CD4-positive, alpha-beta memory T cell (primary cell): ENCODE measurements at regions not wholly inside any gene's neighbourhood (a gene's known extent, or its start where the extent isn't known, plus 50 kb on each side); places are given as distances from the start of the nearest gene placed in this dataset.

Experiments
- CTCF ChIA-PET: fragments of 350-600 bp; sonication (Branson Sonifier 250); formaldehyde crosslinking; loops from one replicate; lab custom pipeline; 2021; ENCODE audit warnings: inconsistent platforms; ENCODE audit not compliant: partially characterized antibody; lab: Charles Lee
- POLR2A ChIA-PET: fragments of 350-600 bp; sonication (Branson Sonifier 250); formaldehyde crosslinking; loops from one replicate; lab custom pipeline; 2021; ENCODE audit not compliant: partially characterized antibody; lab: Charles Lee
- DNase-seq, 5 donors: peaks; one replicate each; pipeline versions ENCODE4 v3.0.0 to v3.0.0-alpha.2; 2020 to 2022; ENCODE audit warnings: mixed read lengths in 1 of 5
- H3K27ac ChIP-seq: one replicate; pipeline ENCODE4 v1.7.0; 2013; ENCODE audit warnings: low read depth, low read length
- H3K27me3 ChIP-seq: 2 replicates; pipeline ENCODE4 v1.7.0; 2013; ENCODE audit warnings: mild to moderate bottlenecking, low read length, moderate library complexity; ENCODE audit not compliant: insufficient read depth
- H3K36me3 ChIP-seq: 2 replicates; pipeline ENCODE4 v1.7.0; 2013; ENCODE audit warnings: mild to moderate bottlenecking, low read length, moderate library complexity; ENCODE audit not compliant: insufficient read depth
- H3K4me1 ChIP-seq: 2 replicates; pipeline ENCODE4 v1.7.0; 2013; ENCODE audit warnings: mild to moderate bottlenecking, low read length, moderate library complexity; ENCODE audit not compliant: insufficient read depth
- H3K4me3 ChIP-seq, 2 donors: one replicate each; pipeline ENCODE4 v1.7.0; 2013; ENCODE audit warnings: low read length in 2 of 2, mild to moderate bottlenecking in 1 of 2
- H3K9me3 ChIP-seq, 2 donors: one replicate each; pipeline ENCODE4 v1.7.0; 2013; ENCODE audit warnings: low read length in 2 of 2, control low read depth in 1 of 2; ENCODE audit not compliant: control insufficient read depth in 1 of 2
- H3K27ac Mint-ChIP-seq, 7 donors: one replicate each; pipeline ENCODE4 v1.8.0; 2020 to 2021; ENCODE audit warnings: mixed read lengths in 7 of 7, mild to moderate bottlenecking in 6 of 7, inconsistent platforms in 3 of 7, moderate library complexity in 3 of 7
- H3K27me3 Mint-ChIP-seq, 2 donors: one replicate each; pipeline ENCODE4 v1.8.0; 2020 to 2021; ENCODE audit warnings: mixed read lengths in 2 of 2
- H3K36me3 Mint-ChIP-seq, 2 donors: one replicate each; pipeline ENCODE4 v1.8.0; 2020 to 2021; ENCODE audit warnings: mixed read lengths in 2 of 2, inconsistent platforms in 1 of 2, mild to moderate bottlenecking in 1 of 2
- H3K4me1 Mint-ChIP-seq, 4 donors: one replicate each; pipeline ENCODE4 v1.8.0; 2020 to 2021; ENCODE audit warnings: mixed read lengths in 4 of 4, mild to moderate bottlenecking in 1 of 4
- H3K4me3 Mint-ChIP-seq, 8 donors: one replicate each; pipeline ENCODE4 v1.8.0; 2020 to 2021; ENCODE audit warnings: mixed read lengths in 8 of 8, mild to moderate bottlenecking in 7 of 8, moderate library complexity in 6 of 8, inconsistent platforms in 3 of 8
- H3K9me3 Mint-ChIP-seq, 8 donors: one replicate each; pipeline ENCODE4 v1.8.0; 2020 to 2021; ENCODE audit warnings: mixed read lengths in 8 of 8, mild to moderate bottlenecking in 5 of 8, inconsistent platforms in 3 of 8, moderate library complexity in 1 of 8
- intact Hi-C: fragments of 100-400 bp; cut with micrococcal nuclease; formaldehyde crosslinking; loops from one replicate; pipeline ENCODE4 v1.15.1; 2023

DNA sequence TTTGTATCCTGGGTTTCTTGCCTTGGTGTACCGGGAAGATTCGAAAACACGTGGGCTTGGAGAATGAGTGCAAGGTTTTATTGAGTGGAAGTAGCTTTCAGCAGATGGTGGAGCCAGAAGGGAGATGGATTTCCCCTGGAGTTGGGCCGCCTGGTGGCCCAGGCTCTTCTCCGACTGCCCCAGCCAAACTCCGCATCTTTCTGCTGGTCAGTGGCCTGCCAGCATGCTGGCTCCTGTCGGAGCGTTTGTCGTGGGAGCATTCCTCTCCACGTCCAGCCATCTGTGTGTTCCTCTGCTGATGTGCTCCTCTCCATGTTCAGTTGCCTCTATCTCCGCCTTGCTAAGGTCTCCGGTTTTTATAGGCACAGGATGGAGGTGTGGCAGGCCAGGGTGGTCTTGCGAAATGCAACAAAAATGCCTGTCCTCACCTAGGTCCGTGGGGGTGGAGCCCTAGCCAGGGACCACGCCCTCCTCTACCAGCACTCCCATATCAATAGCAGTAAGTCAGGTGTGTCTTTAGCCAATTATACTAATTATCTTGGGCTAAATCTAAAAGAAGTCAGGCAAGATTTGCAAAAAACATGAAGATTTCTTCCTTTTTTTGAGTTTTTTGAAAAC is 745.8 kb upstream of the AMOT start:
- Mint-ChIP-seq H3K27ac (peak overlapping the region in 1 of 7 donors; percentile 53), H3K9me3 (peaks cover 0 to 5% (median under 1%) of the 10 kb centered on the region in 8 donors), H3K4me1 (no peaks in the 10 kb centered on the region), H3K27me3 (no peaks in the 10 kb centered on the region), H3K4me3 (no peak overlapping the region), H3K36me3 (no peaks in the 10 kb centered on the region)
- ChIA-PET CTCF (no interaction called here), POLR2A (no interaction called here)
- H3K9me3 ChIP-seq = no peaks in the 10 kb centered on the region
- H3K36me3 ChIP-seq = no peaks in the 10 kb centered on the region
- no peak overlapping the region for H3K4me3 ChIP-seq
- no peak for DNase-seq
- intact Hi-C loops = no loop called here
- H3K4me1 ChIP-seq = no peaks in the 10 kb centered on the region
- H3K27me3 ChIP-seq = no peaks in the 10 kb centered on the region
- no peak overlapping the region for H3K27ac ChIP-seq

GRCh38 chrX:113580486-113580885 is 739.9 kb upstream of the AMOT start:
- Mint-ChIP-seq H3K4me3 (no peak overlapping the region), H3K27me3 (no peaks in the 10 kb centered on the region), H3K4me1 (no peaks in the 10 kb centered on the region), H3K27ac (no peak overlapping the region), H3K9me3 (peaks cover 0 to 13% (median 0%) of the 10 kb centered on the region in 8 donors), H3K36me3 (no peaks in the 10 kb centered on the region)
- POLR2A ChIA-PET = no interaction called here
- intact Hi-C loops = no loop called here
- Histone ChIP-seq H3K36me3 (no peaks in the 10 kb centered on the region), H3K4me3 (no peak overlapping the region), H3K27me3 (no peaks in the 10 kb centered on the region), H3K4me1 (no peaks in the 10 kb centered on the region), H3K27ac (no peak overlapping the region), H3K9me3 (no peaks in the 10 kb centered on the region)
- DNase-seq = no peak
- CTCF ChIA-PET = no interaction called here

DNA sequence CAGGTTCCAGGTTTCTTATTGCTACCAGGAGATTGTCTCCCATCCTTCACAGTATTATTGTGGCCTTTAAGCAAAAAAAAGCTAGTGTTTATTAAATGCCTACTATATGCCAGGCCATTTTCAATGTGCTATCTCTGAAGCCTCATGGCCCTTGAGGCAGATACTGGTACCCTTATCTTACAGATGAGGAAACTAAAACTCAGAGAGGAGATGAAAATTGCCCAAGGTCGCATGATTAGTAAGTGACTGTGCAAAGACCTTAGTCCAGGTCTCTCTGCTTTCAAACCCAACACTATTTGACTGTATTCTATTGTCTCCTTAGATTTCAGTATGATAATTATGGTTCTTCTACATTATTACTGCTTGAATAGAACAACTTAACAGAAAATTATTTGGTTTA is 717.9 kb upstream of the AMOT start:
- H3K4me1 Mint-ChIP-seq = no peaks in the 10 kb centered on the region
- Histone ChIP-seq H3K27ac (no peak overlapping the region), H3K9me3 (no peaks in the 10 kb centered on the region), H3K4me1 (no peaks in the 10 kb centered on the region), H3K27me3 (no peaks in the 10 kb centered on the region), H3K36me3 (no peaks in the 10 kb centered on the region), H3K4me3 (no peak overlapping the region)
- POLR2A ChIA-PET = no interaction called here
- no peak overlapping the region for H3K4me3 Mint-ChIP-seq
- intact Hi-C loops = no loop called here
- no peaks in the 10 kb centered on the region for H3K36me3 Mint-ChIP-seq
- H3K27me3 Mint-ChIP-seq = no peaks in the 10 kb centered on the region
- no peak overlapping the region for H3K27ac Mint-ChIP-seq
- peaks cover 0 to 10% (median 0%) of the 10 kb centered on the region in 8 donors for H3K9me3 Mint-ChIP-seq
- CTCF ChIA-PET = no interaction called here
- DNase-seq = no peak

GRCh38 chrX:113551919-113552318 is 711.3 kb upstream of the AMOT start:
- H3K27ac ChIP-seq = no peak overlapping the region
- POLR2A ChIA-PET = no interaction called here
- H3K4me3 Mint-ChIP-seq = no peak overlapping the region
- DNase-seq = no peak
- H3K9me3 Mint-ChIP-seq = peaks cover 0 to 3% (median 0%) of the 10 kb centered on the region in 8 donors
- no peaks in the 10 kb centered on the region for H3K27me3 Mint-ChIP-seq
- H3K4me1 ChIP-seq = no peaks in the 10 kb centered on the region
- no peaks in the 10 kb centered on the region for H3K36me3 ChIP-seq
- no peaks in the 10 kb centered on the region for H3K4me1 Mint-ChIP-seq
- no peaks in the 10 kb centered on the region for H3K36me3 Mint-ChIP-seq
- intact Hi-C loops = no loop called here
- H3K9me3 ChIP-seq = no peaks in the 10 kb centered on the region
- CTCF ChIA-PET = no interaction called here
- H3K27ac Mint-ChIP-seq = no peak overlapping the region
- no peak overlapping the region for H3K4me3 ChIP-seq
- H3K27me3 ChIP-seq = no peaks in the 10 kb centered on the region

DNA sequence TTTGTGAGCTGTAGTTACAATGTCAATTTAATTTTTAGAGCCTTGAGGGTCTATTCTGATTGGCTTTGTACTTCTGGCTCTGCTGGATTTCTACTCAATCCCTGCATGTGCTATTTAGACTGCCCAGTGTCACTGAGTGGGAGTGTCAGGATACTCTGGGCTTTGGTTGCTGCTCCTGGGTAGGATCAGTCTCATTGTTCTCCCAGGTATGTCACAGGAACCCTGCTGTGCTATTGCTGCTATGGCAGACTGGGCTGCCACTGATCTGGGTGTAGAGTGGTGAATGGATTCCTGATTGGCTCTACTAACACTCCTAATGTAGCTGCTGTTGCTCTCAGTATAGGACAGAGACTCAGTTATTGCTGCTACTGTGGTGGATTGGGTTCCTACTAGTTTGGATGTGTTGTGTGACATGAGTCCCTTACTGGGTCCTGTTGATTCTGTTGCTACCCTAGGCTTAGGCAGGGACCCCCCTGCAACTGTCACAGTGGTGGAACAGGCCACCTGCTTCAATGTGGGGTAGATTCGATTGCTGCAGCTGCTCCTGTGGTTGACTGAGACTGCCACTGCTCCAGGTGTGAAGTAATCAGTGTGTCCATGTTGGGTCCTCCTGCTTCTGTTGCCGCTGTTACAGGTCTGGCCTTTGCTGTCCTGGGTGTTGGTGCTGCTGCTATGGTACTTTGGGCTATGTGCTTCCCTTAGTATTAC is 707.8 kb upstream of the AMOT start:
- no peaks in the 10 kb centered on the region for H3K36me3 ChIP-seq
- H3K36me3 Mint-ChIP-seq = no peaks in the 10 kb centered on the region
- intact Hi-C loops = no loop called here
- no peaks in the 10 kb centered on the region for H3K4me1 Mint-ChIP-seq
- no peak overlapping the region for H3K27ac Mint-ChIP-seq
- H3K4me1 ChIP-seq = no peaks in the 10 kb centered on the region
- ChIA-PET CTCF (no interaction called here), POLR2A (no interaction called here)
- H3K27me3 ChIP-seq = no peaks in the 10 kb centered on the region
- H3K9me3 ChIP-seq = no peaks in the 10 kb centered on the region
- H3K27me3 Mint-ChIP-seq = no peaks in the 10 kb centered on the region
- H3K4me3 ChIP-seq = no peak overlapping the region
- H3K4me3 Mint-ChIP-seq = no peak overlapping the region
- no peaks in the 10 kb centered on the region for H3K9me3 Mint-ChIP-seq
- no peak for DNase-seq
- H3K27ac ChIP-seq = no peak overlapping the region

DNA sequence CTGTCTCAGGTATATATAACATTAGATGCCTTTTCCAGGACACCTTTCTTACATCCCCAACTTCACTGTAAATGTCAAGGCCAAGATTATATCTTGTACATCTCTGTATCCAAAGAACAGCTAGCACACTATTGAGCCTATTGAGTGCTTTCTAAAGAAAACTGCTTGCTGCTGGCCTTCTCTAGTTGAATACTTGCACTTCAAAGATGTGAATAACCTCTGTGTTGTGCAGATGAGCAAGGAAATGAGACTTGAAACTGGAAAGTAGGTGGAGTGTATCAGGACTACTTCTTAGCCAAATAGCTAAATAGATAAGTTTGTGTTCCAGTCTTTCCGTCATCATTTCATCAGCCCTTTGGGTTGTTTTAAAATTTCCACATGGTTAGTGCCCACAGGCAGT is 704.4 kb upstream of the AMOT start:
- H3K4me1 Mint-ChIP-seq = no peaks in the 10 kb centered on the region
- no peak for DNase-seq
- no peaks in the 10 kb centered on the region for H3K9me3 ChIP-seq
- H3K4me3 Mint-ChIP-seq = no peak overlapping the region
- no peak overlapping the region for H3K4me3 ChIP-seq
- no peak overlapping the region for H3K27ac ChIP-seq
- intact Hi-C loops = no loop called here
- no peaks in the 10 kb centered on the region for H3K27me3 Mint-ChIP-seq
- ChIA-PET POLR2A (no interaction called here), CTCF (no interaction called here)
- H3K27ac Mint-ChIP-seq = no peak overlapping the region
- H3K9me3 Mint-ChIP-seq = no peaks in the 10 kb centered on the region
- no peaks in the 10 kb centered on the region for H3K27me3 ChIP-seq
- H3K36me3 Mint-ChIP-seq = no peaks in the 10 kb centered on the region
- H3K4me1 ChIP-seq = no peaks in the 10 kb centered on the region
- no peaks in the 10 kb centered on the region for H3K36me3 ChIP-seq

DNA sequence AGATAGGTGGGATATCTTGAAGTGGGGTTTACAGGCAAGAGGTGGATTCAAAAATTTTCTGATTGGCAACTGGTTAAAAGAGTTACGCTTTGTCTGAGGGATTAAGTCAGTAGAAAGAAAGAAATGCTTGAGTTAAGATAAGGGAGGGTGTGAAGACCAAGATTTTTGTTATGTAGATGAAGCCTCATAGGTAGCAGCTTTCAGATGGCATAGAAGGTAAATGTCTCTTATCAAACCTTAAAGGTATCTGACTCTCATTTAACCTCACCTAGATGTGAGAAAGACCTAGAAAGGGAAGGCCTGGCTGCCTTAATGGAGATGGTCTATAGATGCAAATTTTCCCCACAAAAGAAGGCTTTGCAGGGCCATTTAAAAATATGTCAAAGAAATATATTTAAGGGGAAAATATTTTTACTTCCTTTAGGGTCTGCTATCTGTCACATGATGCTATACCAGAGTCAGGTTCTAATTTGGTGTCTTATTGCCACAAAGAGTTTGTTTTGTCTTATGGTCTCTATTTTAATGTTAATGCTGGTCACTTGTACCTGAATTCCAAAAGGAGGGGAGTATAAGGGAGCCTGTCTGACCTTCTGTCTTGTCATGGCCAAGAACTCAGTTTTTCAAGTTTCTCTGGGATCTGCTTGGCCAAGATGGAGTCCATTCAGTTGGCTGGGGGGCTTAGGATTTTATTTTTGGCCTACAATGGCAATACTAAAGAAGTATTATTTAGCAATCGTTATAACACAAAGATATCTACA is 699.1 kb upstream of the AMOT start:
- Histone ChIP-seq H3K4me1 (no peaks in the 10 kb centered on the region), H3K36me3 (no peaks in the 10 kb centered on the region), H3K9me3 (no peaks in the 10 kb centered on the region), H3K27me3 (no peaks in the 10 kb centered on the region), H3K4me3 (no peak overlapping the region), H3K27ac (no peak overlapping the region)
- no peaks in the 10 kb centered on the region for H3K36me3 Mint-ChIP-seq
- no peak overlapping the region for H3K4me3 Mint-ChIP-seq
- no peaks in the 10 kb centered on the region for H3K4me1 Mint-ChIP-seq
- no peak for DNase-seq
- H3K9me3 Mint-ChIP-seq = peaks cover 0 to 5% (median 0%) of the 10 kb centered on the region in 8 donors
- H3K27ac Mint-ChIP-seq = no peak overlapping the region
- intact Hi-C loops = no loop called here
- ChIA-PET POLR2A (no interaction called here), CTCF (no interaction called here)
- no peaks in the 10 kb centered on the region for H3K27me3 Mint-ChIP-seq
